ENCODE measurements at regions not wholly inside any gene's neighbourhood (a gene's known extent, or its start where the extent isn't known, plus 50 kb on each side); places are given as distances from the start of the nearest gene placed in this dataset.

- no peaks in the 10 kb centered on the region for H3K4me1 ChIP-seq (ENCODE audit: control insufficient read depth in 1 of 2, insufficient read depth in 2 of 2, low read length in 2 of 2)
- no peak for TF ChIP-seq CTCF (IDR thresholded peaks at IDR 0.05)
- no peaks in the 10 kb centered on the region for H3K27me3 ChIP-seq (ENCODE audit: control insufficient read depth in 2 of 2, insufficient read depth in 2 of 2, low read length in 2 of 2)
- H3K36me3 Mint-ChIP-seq = no peaks in the 10 kb centered on the region
- H3K9me3 ChIP-seq (replicated peaks in 1 of 2; ENCODE audit: control insufficient read depth in 1 of 2, insufficient read depth in 1 of 2, low read length in 2 of 2) = no peaks in the 10 kb centered on the region
- no peak overlapping the region for H3K4me3 ChIP-seq (replicated peaks in 1 of 3; ENCODE audit: low read depth in 2 of 3, low read length in 3 of 3)
- no peaks in the 10 kb centered on the region for H4K20me1 ChIP-seq (ENCODE audit: insufficient read depth, low read length)
- no peak overlapping the region for H3K27ac Mint-ChIP-seq
- no peak overlapping the region for H3K9ac ChIP-seq (ENCODE audit: insufficient read depth, low read length, poor library complexity, severe bottlenecking)
- H3K4me2 ChIP-seq (replicated peaks; ENCODE audit: extremely low read depth, low read length, poor library complexity, severe bottlenecking) = no peak overlapping the region
- WGBS (ENCODE audit: insufficient coverage) = no CpG with 5 or more reads among the region's 2 CpGs
- no peaks in the 10 kb centered on the region for H3K36me3 ChIP-seq (replicated peaks in 1 of 2; ENCODE audit: control insufficient read depth in 1 of 2, insufficient read depth in 2 of 2, low read length in 2 of 2)
- H2AFZ ChIP-seq (ENCODE audit: insufficient read depth, low read depth, low read length, poor library complexity, severe bottlenecking) = no peak overlapping the region
- H3K9me3 Mint-ChIP-seq = peaks cover 0 to 4% (median 0%) of the 10 kb centered on the region in 7 donors
- H3K27me3 Mint-ChIP-seq (ENCODE audit: low read depth in 3 of 3) = peaks cover 0 to 2% (median 0%) of the 10 kb centered on the region in 3 donors
- H3K79me2 ChIP-seq (ENCODE audit: insufficient read depth, low read length) = no peaks in the 10 kb centered on the region
- intact Hi-C loops (cut with micrococcal nuclease) = no loop called here
- DNase-seq = no peak
- H3K27ac ChIP-seq (ENCODE audit: low read depth in 1 of 2, low read length in 2 of 2) = no peak overlapping the region
- H3K4me3 Mint-ChIP-seq = no peak overlapping the region
- H3K4me1 Mint-ChIP-seq = no peaks in the 10 kb centered on the region
Measured at GRCh38 chr4:180009316-180009715, 2233.9 kb upstream of the TENM3 start.

DNA sequence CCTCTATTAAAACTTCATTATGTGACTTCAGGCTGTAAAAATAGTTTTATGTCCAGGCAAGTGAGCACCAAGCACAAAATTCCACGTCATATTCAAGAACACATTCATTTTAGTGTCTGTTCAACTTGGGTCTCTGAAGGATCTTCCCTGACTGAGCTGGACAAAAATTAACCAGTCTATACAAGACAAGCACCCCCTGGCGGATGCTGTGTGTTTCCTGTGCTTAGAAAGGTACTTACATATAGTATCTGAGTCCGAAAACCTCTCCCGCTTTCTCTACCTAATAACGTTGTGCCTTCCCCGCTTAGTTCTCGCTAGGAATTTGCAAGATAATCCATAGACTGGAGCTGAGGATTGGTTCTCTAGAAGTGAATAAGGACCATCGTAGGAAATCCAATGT is 2214.5 kb upstream of the TENM3 start:
- H3K9me3 Mint-ChIP-seq = peaks cover 0 to 3% (median 0%) of the 10 kb centered on the region in 7 donors
- Histone ChIP-seq H3K27ac (ENCODE audit: low read depth in 1 of 2, low read length in 2 of 2) (no peak overlapping the region), H3K36me3 (replicated peaks in 1 of 2; ENCODE audit: control insufficient read depth in 1 of 2, insufficient read depth in 2 of 2, low read length in 2 of 2) (no peaks in the 10 kb centered on the region), H4K20me1 (ENCODE audit: insufficient read depth, low read length) (no peaks in the 10 kb centered on the region), H3K9ac (ENCODE audit: insufficient read depth, low read length, poor library complexity, severe bottlenecking) (no peak overlapping the region), H3K79me2 (ENCODE audit: insufficient read depth, low read length) (no peaks in the 10 kb centered on the region), H3K9me3 (replicated peaks in 1 of 2; ENCODE audit: control insufficient read depth in 1 of 2, insufficient read depth in 1 of 2, low read length in 2 of 2) (no peaks in the 10 kb centered on the region), H3K4me1 (ENCODE audit: control insufficient read depth in 1 of 2, insufficient read depth in 2 of 2, low read length in 2 of 2) (no peaks in the 10 kb centered on the region), H2AFZ (ENCODE audit: insufficient read depth, low read depth, low read length, poor library complexity, severe bottlenecking) (no peak overlapping the region), H3K4me3 (replicated peaks in 1 of 3; ENCODE audit: low read depth in 2 of 3, low read length in 3 of 3) (no peak overlapping the region), H3K4me2 (replicated peaks; ENCODE audit: extremely low read depth, low read length, poor library complexity, severe bottlenecking) (no peak overlapping the region), H3K27me3 (ENCODE audit: control insufficient read depth in 2 of 2, insufficient read depth in 2 of 2, low read length in 2 of 2) (no peaks in the 10 kb centered on the region)
- peaks cover 0 to 3% (median 0%) of the 10 kb centered on the region in 3 donors for H3K27me3 Mint-ChIP-seq (ENCODE audit: low read depth in 3 of 3)
- H3K4me1 Mint-ChIP-seq = no peaks in the 10 kb centered on the region
- no CpG with 5 or more reads among the region's 8 CpGs for WGBS (ENCODE audit: insufficient coverage)
- TF ChIP-seq CTCF (IDR thresholded peaks at IDR 0.05) = no peak
- intact Hi-C loops (cut with micrococcal nuclease) = no loop called here
- H3K36me3 Mint-ChIP-seq = no peaks in the 10 kb centered on the region
- H3K4me3 Mint-ChIP-seq = no peak overlapping the region
- H3K27ac Mint-ChIP-seq = no peak overlapping the region
- no peak for DNase-seq

Measured in CD14-positive monocyte (primary cell).